ENCODE measurements at regions not wholly inside any gene's neighbourhood (a gene's known extent, or its start where the extent isn't known, plus 50 kb on each side); places are given as distances from the start of the nearest gene placed in this dataset.

- Mint-ChIP-seq H3K4me1 (no peaks in the 10 kb centered on the region), H3K36me3 (ENCODE audit: low read depth) (no peaks in the 10 kb centered on the region), H3K27ac (no peak overlapping the region), H3K4me3 (no peak overlapping the region), H3K27me3 (no peaks in the 10 kb centered on the region)
- no peak for DNase-seq
- no peaks in the 10 kb centered on the region for H3K9me3 ChIP-seq (ENCODE audit: control insufficient read depth, low read length, poor library complexity, severe bottlenecking)
- ATAC-seq = no peak
Measured at GRCh38 chr6:92043777-92044176, 1375.6 kb downstream of the EPHA7 start.

- Mint-ChIP-seq H3K27ac (no peak overlapping the region), H3K36me3 (ENCODE audit: low read depth) (no peaks in the 10 kb centered on the region), H3K27me3 (no peaks in the 10 kb centered on the region)
Measured at GRCh38 chr6:92026878-92027277, 1392.5 kb downstream of the EPHA7 start.

GRCh38 chr6:92024881-92025280, 1394.5 kb downstream of the EPHA7 start:
- H3K4me1 Mint-ChIP-seq = no peaks in the 10 kb centered on the region
- no peaks in the 10 kb centered on the region for H3K9me3 ChIP-seq (ENCODE audit: control insufficient read depth, low read length, poor library complexity, severe bottlenecking)
- H3K36me3 Mint-ChIP-seq (ENCODE audit: low read depth) = no peaks in the 10 kb centered on the region
- ATAC-seq = no peak
- H3K27ac Mint-ChIP-seq = no peak overlapping the region
- no peaks in the 10 kb centered on the region for H3K27me3 Mint-ChIP-seq
- no peak overlapping the region for H3K4me3 Mint-ChIP-seq
- no peak for DNase-seq

More at GRCh38 chr6:92026878-92027277, 1392.5 kb downstream of the EPHA7 start:
- no peaks in the 10 kb centered on the region for H3K9me3 ChIP-seq (ENCODE audit: control insufficient read depth, low read length, poor library complexity, severe bottlenecking)
- H3K4me3 Mint-ChIP-seq = no peak overlapping the region
- ATAC-seq = no peak
- DNase-seq = no peak
- no peaks in the 10 kb centered on the region for H3K4me1 Mint-ChIP-seq

GRCh38 chr6:92024110-92024509, 1395.2 kb downstream of the EPHA7 start:
- Mint-ChIP-seq H3K4me3 (no peak overlapping the region), H3K27me3 (no peaks in the 10 kb centered on the region), H3K27ac (no peak overlapping the region), H3K4me1 (no peaks in the 10 kb centered on the region), H3K36me3 (ENCODE audit: low read depth) (no peaks in the 10 kb centered on the region)
- H3K9me3 ChIP-seq (ENCODE audit: control insufficient read depth, low read length, poor library complexity, severe bottlenecking) = no peaks in the 10 kb centered on the region
- ATAC-seq (no peak), DNase-seq (no peak)

GRCh38 chr6:92023410-92023966, 1395.9 kb downstream of the EPHA7 start:
- no peaks in the 10 kb centered on the region for H3K9me3 ChIP-seq (ENCODE audit: control insufficient read depth, low read length, poor library complexity, severe bottlenecking)
- DNase-seq (no peak), ATAC-seq (no peak)
- Mint-ChIP-seq H3K27me3 (no peaks in the 10 kb centered on the region), H3K4me3 (no peak overlapping the region), H3K4me1 (no peaks in the 10 kb centered on the region), H3K27ac (no peak overlapping the region), H3K36me3 (ENCODE audit: low read depth) (no peaks in the 10 kb centered on the region)

GRCh38 chr6:92011681-92012245, 1407.6 kb downstream of the EPHA7 start:
- Mint-ChIP-seq H3K4me1 (no peaks in the 10 kb centered on the region), H3K36me3 (ENCODE audit: low read depth) (no peaks in the 10 kb centered on the region), H3K27ac (no peak overlapping the region), H3K4me3 (no peak overlapping the region), H3K27me3 (no peaks in the 10 kb centered on the region)
- DNase-seq (no peak), ATAC-seq (no peak)
- no peaks in the 10 kb centered on the region for H3K9me3 ChIP-seq (ENCODE audit: control insufficient read depth, low read length, poor library complexity, severe bottlenecking)

GRCh38 chr6:92008757-92009502, 1410.4 kb downstream of the EPHA7 start:
- Mint-ChIP-seq H3K27me3 (no peaks in the 10 kb centered on the region), H3K27ac (no peak overlapping the region), H3K4me3 (no peak overlapping the region), H3K36me3 (ENCODE audit: low read depth) (no peaks in the 10 kb centered on the region), H3K4me1 (no peaks in the 10 kb centered on the region)
- ATAC-seq = no peak
- H3K9me3 ChIP-seq (ENCODE audit: control insufficient read depth, low read length, poor library complexity, severe bottlenecking) = no peaks in the 10 kb centered on the region
- DNase-seq = no peak

GRCh38 chr6:92000112-92000511, 1413.2 kb upstream of the MAP3K7 start:
- DNase-seq (no peak), ATAC-seq (no peak)
- H3K4me3 Mint-ChIP-seq = no peak overlapping the region
- no peaks in the 10 kb centered on the region for H3K9me3 ChIP-seq (ENCODE audit: control insufficient read depth, low read length, poor library complexity, severe bottlenecking)
- no peaks in the 10 kb centered on the region for H3K36me3 Mint-ChIP-seq (ENCODE audit: low read depth)
- no peak overlapping the region for H3K27ac Mint-ChIP-seq
- H3K27me3 Mint-ChIP-seq = no peaks in the 10 kb centered on the region
- H3K4me1 Mint-ChIP-seq = no peaks in the 10 kb centered on the region

- ATAC-seq (no peak), DNase-seq (no peak)
- H3K27ac Mint-ChIP-seq = no peak overlapping the region
- no peaks in the 10 kb centered on the region for H3K27me3 Mint-ChIP-seq
- H3K36me3 Mint-ChIP-seq (ENCODE audit: low read depth) = no peaks in the 10 kb centered on the region
- no peaks in the 10 kb centered on the region for H3K4me1 Mint-ChIP-seq
- H3K9me3 ChIP-seq (ENCODE audit: control insufficient read depth, low read length, poor library complexity, severe bottlenecking) = no peaks in the 10 kb centered on the region
- no peak overlapping the region for H3K4me3 Mint-ChIP-seq
Measured at GRCh38 chr6:91994787-91995186, 1407.9 kb upstream of the MAP3K7 start.

- DNase-seq = no peak
- no peaks in the 10 kb centered on the region for H3K4me1 Mint-ChIP-seq
Measured at GRCh38 chr6:91982559-91982958, 1395.7 kb upstream of the MAP3K7 start.

GRCh38 chr6:91976797-91977196, 1389.9 kb upstream of the MAP3K7 start:
- Mint-ChIP-seq H3K27ac (no peak overlapping the region), H3K36me3 (ENCODE audit: low read depth) (no peaks in the 10 kb centered on the region), H3K4me1 (no peaks in the 10 kb centered on the region), H3K27me3 (no peaks in the 10 kb centered on the region), H3K4me3 (no peak overlapping the region)
- no peak for ATAC-seq
- no peaks in the 10 kb centered on the region for H3K9me3 ChIP-seq (ENCODE audit: control insufficient read depth, low read length, poor library complexity, severe bottlenecking)
- DNase-seq = no peak

More at GRCh38 chr6:91982559-91982958, 1395.7 kb upstream of the MAP3K7 start:
- H3K27ac Mint-ChIP-seq = no peak overlapping the region
- no peak for ATAC-seq
- no peaks in the 10 kb centered on the region for H3K36me3 Mint-ChIP-seq (ENCODE audit: low read depth)
- no peak overlapping the region for H3K4me3 Mint-ChIP-seq
- no peaks in the 10 kb centered on the region for H3K27me3 Mint-ChIP-seq
- H3K9me3 ChIP-seq (ENCODE audit: control insufficient read depth, low read length, poor library complexity, severe bottlenecking) = no peaks in the 10 kb centered on the region

GRCh38 chr6:91970700-91971099, 1383.8 kb upstream of the MAP3K7 start:
- no peaks in the 10 kb centered on the region for H3K4me1 Mint-ChIP-seq
- no peak overlapping the region for H3K27ac Mint-ChIP-seq
- no peaks in the 10 kb centered on the region for H3K9me3 ChIP-seq (ENCODE audit: control insufficient read depth, low read length, poor library complexity, severe bottlenecking)
- H3K27me3 Mint-ChIP-seq = no peaks in the 10 kb centered on the region
- DNase-seq (no peak), ATAC-seq (no peak)
- H3K4me3 Mint-ChIP-seq = no peak overlapping the region
- H3K36me3 Mint-ChIP-seq (ENCODE audit: low read depth) = no peaks in the 10 kb centered on the region

- no peaks in the 10 kb centered on the region for H3K9me3 ChIP-seq (ENCODE audit: control insufficient read depth, low read length, poor library complexity, severe bottlenecking)
- no peak for DNase-seq
- no peak overlapping the region for H3K27ac Mint-ChIP-seq
- no peaks in the 10 kb centered on the region for H3K4me1 Mint-ChIP-seq
- H3K27me3 Mint-ChIP-seq = no peaks in the 10 kb centered on the region
- no peak overlapping the region for H3K4me3 Mint-ChIP-seq
- no peaks in the 10 kb centered on the region for H3K36me3 Mint-ChIP-seq (ENCODE audit: low read depth)
- ATAC-seq = no peak
Measured at GRCh38 chr6:91965872-91966271, 1379.0 kb upstream of the MAP3K7 start.

GRCh38 chr6:91961671-91962070, 1374.8 kb upstream of the MAP3K7 start:
- no peak overlapping the region for H3K4me3 Mint-ChIP-seq
- no peaks in the 10 kb centered on the region for H3K9me3 ChIP-seq (ENCODE audit: control insufficient read depth, low read length, poor library complexity, severe bottlenecking)
- H3K27me3 Mint-ChIP-seq = no peaks in the 10 kb centered on the region
- DNase-seq = no peak
- no peak for ATAC-seq
- no peaks in the 10 kb centered on the region for H3K36me3 Mint-ChIP-seq (ENCODE audit: low read depth)
- no peak overlapping the region for H3K27ac Mint-ChIP-seq
- no peaks in the 10 kb centered on the region for H3K4me1 Mint-ChIP-seq
